ENCODE measurements at regions not wholly inside any gene's neighbourhood (a gene's known extent, or its start where the extent isn't known, plus 50 kb on each side); places are given as distances from the start of the nearest gene placed in this dataset.
A peak's percentile ranks its signal among the peaks of the same experiment; 100 is the strongest.

DNA sequence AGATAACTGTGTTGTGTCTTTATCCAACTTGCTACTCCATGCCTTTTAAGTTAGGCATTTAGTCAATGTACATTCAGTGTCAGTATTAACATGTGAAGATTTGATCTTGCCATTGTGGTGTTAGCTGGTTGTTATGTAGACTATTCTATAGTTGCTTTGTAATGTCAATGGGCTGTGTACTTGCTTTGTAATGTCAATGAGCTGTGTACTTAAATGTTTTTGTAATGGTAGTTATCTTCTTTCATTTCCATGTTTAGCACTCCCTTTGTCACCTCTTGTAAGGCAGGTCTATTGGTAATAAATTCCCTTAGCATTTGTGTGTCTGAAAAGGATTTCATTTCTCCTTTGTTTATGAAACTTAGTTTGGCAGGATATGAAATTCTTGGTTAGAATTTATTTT lies 53.4 kb downstream of the MC4R start:
- peak; percentile 18 for FAIRE-seq

DNA sequence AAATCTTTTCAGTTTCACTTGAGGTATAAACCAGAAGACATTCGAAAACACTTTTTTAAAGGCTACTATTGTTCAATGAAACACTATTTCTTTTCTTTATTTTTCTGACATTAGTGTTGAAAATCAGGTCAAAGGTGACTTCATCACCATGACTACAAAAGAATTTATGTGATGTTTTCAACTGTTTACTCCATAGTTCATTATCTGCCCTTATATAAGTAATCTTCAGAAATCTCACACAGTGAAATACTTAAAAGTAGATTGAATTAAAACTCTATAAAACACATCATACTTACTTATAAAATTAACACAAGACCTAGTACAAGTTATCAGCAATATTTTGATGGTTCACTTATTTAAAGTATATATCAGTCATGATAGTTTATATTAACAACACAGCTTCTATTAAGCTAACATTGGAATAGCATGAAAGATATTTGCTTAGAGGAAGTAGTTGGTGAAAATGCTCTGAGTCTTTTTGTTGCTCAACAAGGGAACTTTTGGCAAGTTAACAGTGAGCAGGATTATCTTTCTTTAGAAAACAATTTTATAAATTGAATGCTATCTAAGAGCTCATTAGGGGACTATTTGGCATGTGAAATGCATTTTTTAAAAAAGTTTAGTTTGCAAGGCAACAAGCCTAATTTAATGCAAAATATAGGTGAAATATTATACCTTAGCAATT lies 60.8 kb downstream of the MC4R start:
- H3K27me3 ChIP-seq (ENCODE audit: control insufficient read depth, insufficient read depth, low read length): no peaks in the 10 kb centered on the region
- no peak overlapping the region for H3K4me3 ChIP-seq (ENCODE audit: low read depth, low read length)
- no peak for DNase-seq (ENCODE audit: low read depth)
- no peaks in the 10 kb centered on the region for H3K36me3 ChIP-seq (ENCODE audit: control insufficient read depth, insufficient read depth, low read length)
- FAIRE-seq: no peak
- TF ChIP-seq, protein P1, sequence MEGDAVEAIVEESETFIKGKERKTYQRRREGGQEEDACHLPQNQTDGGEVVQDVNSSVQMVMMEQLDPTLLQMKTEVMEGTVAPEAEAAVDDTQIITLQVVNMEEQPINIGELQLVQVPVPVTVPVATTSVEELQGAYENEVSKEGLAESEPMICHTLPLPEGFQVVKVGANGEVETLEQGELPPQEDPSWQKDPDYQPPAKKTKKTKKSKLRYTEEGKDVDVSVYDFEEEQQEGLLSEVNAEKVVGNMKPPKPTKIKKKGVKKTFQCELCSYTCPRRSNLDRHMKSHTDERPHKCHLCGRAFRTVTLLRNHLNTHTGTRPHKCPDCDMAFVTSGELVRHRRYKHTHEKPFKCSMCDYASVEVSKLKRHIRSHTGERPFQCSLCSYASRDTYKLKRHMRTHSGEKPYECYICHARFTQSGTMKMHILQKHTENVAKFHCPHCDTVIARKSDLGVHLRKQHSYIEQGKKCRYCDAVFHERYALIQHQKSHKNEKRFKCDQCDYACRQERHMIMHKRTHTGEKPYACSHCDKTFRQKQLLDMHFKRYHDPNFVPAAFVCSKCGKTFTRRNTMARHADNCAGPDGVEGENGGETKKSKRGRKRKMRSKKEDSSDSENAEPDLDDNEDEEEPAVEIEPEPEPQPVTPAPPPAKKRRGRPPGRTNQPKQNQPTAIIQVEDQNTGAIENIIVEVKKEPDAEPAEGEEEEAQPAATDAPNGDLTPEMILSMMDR (IDR thresholded peaks at IDR 0.05; ENCODE audit: insufficient read depth, low read length, severe bottlenecking): no peak

More for the DNA sequence above, 53.4 kb downstream of the MC4R start:
- no peak for DNase-seq (ENCODE audit: low read depth)
- Histone ChIP-seq H3K36me3 (ENCODE audit: control insufficient read depth, insufficient read depth, low read length) (no peaks in the 10 kb centered on the region), H3K4me3 (ENCODE audit: low read depth, low read length) (no peak overlapping the region), H3K27me3 (ENCODE audit: control insufficient read depth, insufficient read depth, low read length) (no peaks in the 10 kb centered on the region)
- TF ChIP-seq, protein P1 (IDR thresholded peaks at IDR 0.05; ENCODE audit: insufficient read depth, low read length, severe bottlenecking): no peak

DNA sequence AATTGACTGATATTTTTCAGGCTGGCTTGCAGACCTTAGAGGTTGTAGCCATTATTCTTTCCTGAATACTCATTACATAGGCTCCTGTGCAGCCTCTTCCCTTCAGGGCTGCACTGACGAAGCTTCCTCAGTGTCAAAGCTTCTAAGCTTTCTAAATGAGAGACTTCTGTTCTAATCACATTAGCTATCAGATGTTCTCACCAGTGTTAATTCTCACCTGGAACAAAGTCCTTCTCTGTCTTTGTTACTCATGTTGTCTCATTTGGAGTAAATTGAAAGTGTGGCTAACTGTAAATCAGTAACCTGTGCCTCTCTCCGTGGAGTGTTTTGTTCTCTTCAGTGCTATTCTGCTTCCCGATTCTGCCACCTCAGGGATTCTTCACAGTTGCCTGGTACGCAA lies 76.9 kb downstream of the MC4R start:
- FAIRE-seq: no peak
- no peaks in the 10 kb centered on the region for H3K36me3 ChIP-seq (ENCODE audit: control insufficient read depth, insufficient read depth, low read length)
- no peak for DNase-seq (ENCODE audit: low read depth)
- no peak overlapping the region for H3K4me3 ChIP-seq (ENCODE audit: low read depth, low read length)
- TF ChIP-seq, protein P1 (IDR thresholded peaks at IDR 0.05; ENCODE audit: insufficient read depth, low read length, severe bottlenecking): no peak
- H3K27me3 ChIP-seq (ENCODE audit: control insufficient read depth, insufficient read depth, low read length): no peaks in the 10 kb centered on the region

DNA sequence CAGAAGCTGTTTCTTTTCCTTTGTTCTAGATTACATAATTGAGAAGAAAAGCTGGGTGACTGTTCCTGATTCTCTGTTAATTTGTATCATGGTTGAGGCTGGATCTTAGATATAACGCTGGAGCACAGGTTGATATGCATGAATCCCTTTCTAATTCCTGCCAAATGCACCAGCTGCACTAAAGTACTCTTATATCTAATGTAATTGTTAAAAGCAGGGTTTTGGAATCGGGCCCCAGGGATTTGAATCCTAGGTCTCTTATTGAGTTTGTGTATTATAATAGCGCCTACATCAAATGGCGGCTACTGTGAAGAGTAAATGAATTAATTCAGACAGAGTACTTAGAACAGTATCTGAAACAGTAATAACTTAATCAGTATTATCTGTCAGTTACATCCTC lies 80.4 kb downstream of the MC4R start:
- TF ChIP-seq, protein P1 (IDR thresholded peaks at IDR 0.05; ENCODE audit: insufficient read depth, low read length, severe bottlenecking): no peak
- Histone ChIP-seq H3K27me3 (ENCODE audit: control insufficient read depth, insufficient read depth, low read length) (no peaks in the 10 kb centered on the region), H3K4me3 (ENCODE audit: low read depth, low read length) (no peak overlapping the region), H3K36me3 (ENCODE audit: control insufficient read depth, insufficient read depth, low read length) (no peaks in the 10 kb centered on the region)
- no peak for FAIRE-seq
- no peak for DNase-seq (ENCODE audit: low read depth)

DNA sequence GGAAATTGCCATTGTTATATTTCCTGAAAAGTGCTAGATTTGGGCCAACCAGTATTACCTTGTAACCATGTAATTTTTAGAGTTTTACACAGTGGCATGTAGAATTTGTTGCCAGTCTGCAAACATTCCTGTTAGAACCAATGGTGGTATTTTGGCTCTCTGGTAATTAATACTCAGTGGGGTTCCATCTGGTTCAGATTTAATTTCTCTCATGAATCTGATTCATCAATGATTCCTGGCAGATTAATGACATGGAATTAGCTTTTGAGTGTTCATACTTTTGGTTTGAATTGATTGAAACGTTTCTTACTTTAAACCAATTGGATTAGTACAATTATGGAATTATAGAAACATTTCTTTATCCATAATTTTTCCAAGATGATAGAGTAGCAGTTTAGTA lies 93.2 kb downstream of the MC4R start:
- FAIRE-seq (no peak), DNase-seq (ENCODE audit: low read depth) (no peak)
- TF ChIP-seq, protein P1 (IDR thresholded peaks at IDR 0.05; ENCODE audit: insufficient read depth, low read length, severe bottlenecking): no peak
- Histone ChIP-seq H3K27me3 (ENCODE audit: control insufficient read depth, insufficient read depth, low read length) (no peaks in the 10 kb centered on the region), H3K4me3 (ENCODE audit: low read depth, low read length) (no peak overlapping the region), H3K36me3 (ENCODE audit: control insufficient read depth, insufficient read depth, low read length) (no peaks in the 10 kb centered on the region)

All from bronchial epithelial cell (primary cell).